A673 (cell line): ENCODE measurements at regions not wholly inside any gene's neighbourhood (a gene's known extent, or its start where the extent isn't known, plus 50 kb on each side); places are given as distances from the start of the nearest gene placed in this dataset.

Experiments used
- BruUV-seq: library from RNA; stranded (reverse); fragments of 400-500 nt; replicated peaks from 2 replicates; lab custom pipeline; 2021; lab: Mats Ljungman, UMichigan
- CTCF ChIA-PET: fragments of 300-600 bp; sonication (Branson Sonifier 250); formaldehyde crosslinking; loops from one replicate; lab custom pipeline; 2022; ENCODE audit warnings: antibody characterized with exemption; lab: Charles Lee
- POLR2A ChIA-PET: fragments of 300-600 bp; sonication (Branson Sonifier 250); formaldehyde crosslinking; loops from one replicate; lab custom pipeline; 2022; ENCODE audit warnings: antibody characterized with exemption; ENCODE audit not compliant: low non-redundant PET; lab: Charles Lee
- DNase-seq: peaks from one replicate; pipeline ENCODE4 v3.0.0-alpha.2; 2015; ENCODE audit warnings: low spot score
- H3K27ac ChIP-seq: fragments of 200-600 bp; sonication (generic); 2 replicates; pipeline ENCODE4 v1.5.1; 2016; ENCODE audit warnings: mixed run types, low read depth, mild to moderate bottlenecking, mixed read lengths, antibody characterized with exemption, low read length; ENCODE audit not compliant: poor library complexity, severe bottlenecking
- H3K27me3 ChIP-seq: fragments of 200-600 bp; sonication (generic); replicated peaks from 2 replicates; pipeline ENCODE4 v1.6.1; 2017; ENCODE audit warnings: mixed run types, low read depth, mild to moderate bottlenecking, mixed read lengths, antibody characterized with exemption, low read length; ENCODE audit not compliant: insufficient read depth, poor library complexity
- H3K36me3 ChIP-seq: fragments of 200-600 bp; sonication (generic); 2 replicates; pipeline ENCODE4 v1.6.1; 2016; ENCODE audit warnings: mixed run types, mild to moderate bottlenecking, mixed read lengths, antibody characterized with exemption, low read length; ENCODE audit not compliant: insufficient read depth, poor library complexity, severe bottlenecking
- H3K4me1 ChIP-seq: fragments of 200-600 bp; sonication (generic); 2 replicates; pipeline ENCODE4 v1.6.1; 2017; ENCODE audit warnings: mixed run types, mild to moderate bottlenecking, mixed read lengths, antibody characterized with exemption, low read length; ENCODE audit not compliant: insufficient read depth, poor library complexity, severe bottlenecking
- H3K4me3 ChIP-seq: fragments of 200-600 bp; sonication (generic); 2 replicates; pipeline ENCODE4 v1.5.1; 2016; ENCODE audit warnings: low read depth, mixed run types, mild to moderate bottlenecking, mixed read lengths, low read length; ENCODE audit not compliant: poor library complexity, severe bottlenecking
- H3K9me3 ChIP-seq: fragments of 200-600 bp; sonication (generic); 2 replicates; pipeline ENCODE4 v1.6.1; 2016; ENCODE audit warnings: mixed run types, low read depth, mild to moderate bottlenecking, mixed read lengths, antibody characterized with exemption, low read length; ENCODE audit not compliant: poor library complexity, severe bottlenecking
- EZH2 ChIP-seq: fragments of 200-600 bp; sonication (generic); IDR thresholded peaks from 2 replicates; pipeline ENCODE4 v1.6.1; 2017; ENCODE audit warnings: borderline replicate concordance, low read depth, mild to moderate bottlenecking, mixed read lengths, antibody characterized with exemption, low read length; ENCODE audit not compliant: poor library complexity, severe bottlenecking
- intact Hi-C: fragments of 100-400 bp; cut with micrococcal nuclease; formaldehyde crosslinking; loops from one replicate; pipeline ENCODE4 v1.10.0; 2022; ENCODE audit not compliant: unreplicated experiment
- TF ChIP-seq, protein P1 (sequence below): fragments of 300-800, 200-600 bp; sonication (generic); conservative IDR thresholded peaks from 2 replicates; pipeline ENCODE4 v1.5.1; 2017; ENCODE audit warnings: low read depth, mild to moderate bottlenecking, antibody characterized with exemption, low read length, moderate library complexity, mixed read lengths

DNA sequence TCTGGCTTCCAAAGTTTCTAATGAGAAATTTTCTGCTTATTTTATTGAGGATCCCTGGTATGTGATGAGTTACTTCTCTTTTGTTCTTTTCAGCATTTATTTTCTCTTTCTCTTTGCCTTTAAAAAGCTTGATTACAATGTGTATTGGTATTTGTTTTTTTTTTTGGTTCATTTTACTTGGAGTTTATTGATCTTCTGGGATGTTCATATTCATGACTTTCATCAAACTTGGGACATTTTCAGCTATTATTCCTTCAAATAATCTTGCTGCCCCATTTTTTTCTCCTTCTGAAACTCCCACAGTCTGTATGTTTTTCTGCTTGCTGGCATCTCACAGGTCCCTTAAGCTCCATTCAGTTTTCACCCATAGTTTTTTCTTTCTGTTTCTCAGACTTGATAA lies 102.4 kb downstream of the PRDM13 start:
- BruUV-seq = no TSS peak
- POLR2A ChIA-PET = no interaction called here
- no peak for TF ChIP-seq EZH2
- TF ChIP-seq, protein P1, sequence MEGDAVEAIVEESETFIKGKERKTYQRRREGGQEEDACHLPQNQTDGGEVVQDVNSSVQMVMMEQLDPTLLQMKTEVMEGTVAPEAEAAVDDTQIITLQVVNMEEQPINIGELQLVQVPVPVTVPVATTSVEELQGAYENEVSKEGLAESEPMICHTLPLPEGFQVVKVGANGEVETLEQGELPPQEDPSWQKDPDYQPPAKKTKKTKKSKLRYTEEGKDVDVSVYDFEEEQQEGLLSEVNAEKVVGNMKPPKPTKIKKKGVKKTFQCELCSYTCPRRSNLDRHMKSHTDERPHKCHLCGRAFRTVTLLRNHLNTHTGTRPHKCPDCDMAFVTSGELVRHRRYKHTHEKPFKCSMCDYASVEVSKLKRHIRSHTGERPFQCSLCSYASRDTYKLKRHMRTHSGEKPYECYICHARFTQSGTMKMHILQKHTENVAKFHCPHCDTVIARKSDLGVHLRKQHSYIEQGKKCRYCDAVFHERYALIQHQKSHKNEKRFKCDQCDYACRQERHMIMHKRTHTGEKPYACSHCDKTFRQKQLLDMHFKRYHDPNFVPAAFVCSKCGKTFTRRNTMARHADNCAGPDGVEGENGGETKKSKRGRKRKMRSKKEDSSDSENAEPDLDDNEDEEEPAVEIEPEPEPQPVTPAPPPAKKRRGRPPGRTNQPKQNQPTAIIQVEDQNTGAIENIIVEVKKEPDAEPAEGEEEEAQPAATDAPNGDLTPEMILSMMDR = no peak
- intact Hi-C loops = no loop called here
- CTCF ChIA-PET = no interaction called here
- H3K4me1 ChIP-seq = no peaks in the 10 kb centered on the region
- H3K9me3 ChIP-seq = no peaks in the 10 kb centered on the region
- no peak overlapping the region for H3K27ac ChIP-seq
- no peak for DNase-seq
- H3K36me3 ChIP-seq = no peaks in the 10 kb centered on the region
- H3K4me3 ChIP-seq = no peak overlapping the region
- H3K27me3 ChIP-seq = no peaks in the 10 kb centered on the region

DNA sequence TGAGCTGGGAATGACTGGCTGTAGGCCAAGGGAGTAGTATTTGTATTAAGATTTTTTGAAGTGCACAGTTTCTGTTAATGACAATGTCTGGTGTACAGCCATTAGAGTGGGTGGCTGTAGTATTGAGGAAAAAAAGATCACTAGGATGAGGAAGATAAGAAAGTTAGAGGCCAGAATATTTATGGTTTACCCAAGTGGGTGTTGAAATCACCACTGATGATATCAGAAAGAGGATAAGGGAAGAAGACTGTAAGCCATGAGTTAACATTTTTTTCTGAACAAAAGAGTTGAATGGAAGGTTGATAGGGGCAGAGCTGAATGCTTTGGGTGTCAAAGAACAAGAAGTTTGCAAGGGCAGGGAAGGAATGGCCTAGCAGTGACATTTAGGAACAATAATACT lies 104.7 kb downstream of the PRDM13 start:
- CTCF ChIA-PET = no interaction called here
- TF ChIP-seq, protein P1 = no peak
- no peak for TF ChIP-seq EZH2
- no TSS peak for BruUV-seq
- DNase-seq = no peak
- intact Hi-C loops = no loop called here
- POLR2A ChIA-PET = no interaction called here
- H3K27ac ChIP-seq = no peak overlapping the region
- H3K36me3 ChIP-seq = no peaks in the 10 kb centered on the region
- no peak overlapping the region for H3K4me3 ChIP-seq
- no peaks in the 10 kb centered on the region for H3K9me3 ChIP-seq
- H3K4me1 ChIP-seq = no peaks in the 10 kb centered on the region
- H3K27me3 ChIP-seq = no peaks in the 10 kb centered on the region

DNA sequence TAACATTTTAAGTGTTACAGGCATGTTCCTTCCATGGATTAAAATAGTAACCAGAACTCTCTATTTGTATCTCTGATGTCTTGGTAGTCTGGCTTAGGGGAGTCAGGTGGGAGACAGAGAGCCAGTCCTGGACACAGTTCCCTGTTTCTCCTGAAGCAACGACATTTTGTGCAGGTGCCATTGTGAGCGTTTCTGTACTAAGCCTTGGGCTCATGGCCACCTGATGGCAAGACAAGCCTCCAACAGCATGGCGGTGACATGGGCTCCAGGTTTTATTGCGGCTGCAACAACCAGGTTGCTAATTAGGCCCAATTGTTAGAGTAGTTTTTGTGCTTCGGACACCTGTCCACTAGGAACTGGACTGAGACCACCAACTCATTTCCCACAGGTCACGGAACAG lies 105.3 kb downstream of the PRDM13 start:
- ChIA-PET POLR2A (no interaction called here), CTCF (no interaction called here)
- Histone ChIP-seq H3K4me3 (no peak overlapping the region), H3K4me1 (no peaks in the 10 kb centered on the region), H3K9me3 (no peaks in the 10 kb centered on the region), H3K36me3 (no peaks in the 10 kb centered on the region), H3K27ac (no peak overlapping the region), H3K27me3 (no peaks in the 10 kb centered on the region)
- BruUV-seq = no TSS peak
- DNase-seq = no peak
- intact Hi-C loops = no loop called here
- TF ChIP-seq EZH2 = no peak
- TF ChIP-seq, protein P1 = no peak
